ENCODE measurements at regions not wholly inside any gene's neighbourhood (a gene's known extent, or its start where the extent isn't known, plus 50 kb on each side); places are given as distances from the start of the nearest gene placed in this dataset.

GRCh38 chr4:158459085-158459820 is 62.4 kb upstream of the RXFP1 start:
- DNase-seq (ENCODE audit: low read depth, low spot score) (no peak), ATAC-seq (no peak)
- intact Hi-C loops (cut with micrococcal nuclease; ENCODE audit: unreplicated experiment) = no loop called here
- BruUV-seq (replicated peaks) = no TSS peak
- Histone ChIP-seq H3K9me3 (ENCODE audit: control insufficient read depth, insufficient read depth, low read depth, low read length) (no peaks in the 10 kb centered on the region), H3K27ac (ENCODE audit: low read length) (no peak overlapping the region), H3K4me1 (ENCODE audit: control insufficient read depth, insufficient read depth, low read length) (no peaks in the 10 kb centered on the region), H3K4me3 (ENCODE audit: low read depth in 2 of 2, low read length in 2 of 2) (no peak overlapping the region), H3K27me3 (ENCODE audit: control insufficient read depth, insufficient read depth, low read length) (no peaks in the 10 kb centered on the region), H3K36me3 (ENCODE audit: control insufficient read depth, insufficient read depth, low read length) (no peaks in the 10 kb centered on the region)
- ChIA-PET CTCF (no interaction called here), POLR2A (no interaction called here)
- in situ Hi-C loops (cut with HindIII; ENCODE audit: low pct_unique_long_range_greater_than_20kb, low sequenced_read_pairs) = no loop called here
- TF ChIP-seq CTCF (IDR thresholded peaks at IDR 0.05) (no peak), POLR2AphosphoS5 (IDR thresholded peaks at IDR 0.05; ENCODE audit: low read depth, low read length) (no peak), TCF7L2 (IDR thresholded peaks at IDR 0.05; ENCODE audit: low read depth, low read length) (no peak), REST (IDR thresholded peaks at IDR 0.05; ENCODE audit: insufficient read depth in 1 of 2, low read depth in 2 of 2, low read length in 1 of 2) (no peak), SIN3A (IDR thresholded peaks at IDR 0.05; ENCODE audit: borderline replicate concordance, insufficient read depth, low read depth, low read length) (no peak)

- TF ChIP-seq REST (IDR thresholded peaks at IDR 0.05; ENCODE audit: insufficient read depth in 1 of 2, low read depth in 2 of 2, low read length in 1 of 2) (no peak), TCF7L2 (IDR thresholded peaks at IDR 0.05; ENCODE audit: low read depth, low read length) (no peak), SIN3A (IDR thresholded peaks at IDR 0.05; ENCODE audit: borderline replicate concordance, insufficient read depth, low read depth, low read length) (no peak), POLR2AphosphoS5 (IDR thresholded peaks at IDR 0.05; ENCODE audit: low read depth, low read length) (no peak), CTCF (IDR thresholded peaks at IDR 0.05) (no peak)
- in situ Hi-C loops (cut with HindIII; ENCODE audit: low pct_unique_long_range_greater_than_20kb, low sequenced_read_pairs) = no loop called here
These were observed 60.3 kb upstream of the RXFP1 start for GRCh38 chr4:158461336-158461735.

More at GRCh38 chr4:158461336-158461735, 60.3 kb upstream of the RXFP1 start:
- no peaks in the 10 kb centered on the region for H3K27me3 ChIP-seq (ENCODE audit: control insufficient read depth, insufficient read depth, low read length)
- H3K4me1 ChIP-seq (ENCODE audit: control insufficient read depth, insufficient read depth, low read length) = no peaks in the 10 kb centered on the region
- ChIA-PET POLR2A (no interaction called here), CTCF (no interaction called here)
- H3K36me3 ChIP-seq (ENCODE audit: control insufficient read depth, insufficient read depth, low read length) = no peaks in the 10 kb centered on the region
- H3K4me3 ChIP-seq (ENCODE audit: low read depth in 2 of 2, low read length in 2 of 2) = no peak overlapping the region
- intact Hi-C loops (cut with micrococcal nuclease; ENCODE audit: unreplicated experiment) = no loop called here
- ATAC-seq (no peak), DNase-seq (ENCODE audit: low read depth, low spot score) (no peak)
- H3K27ac ChIP-seq (ENCODE audit: low read length) = no peak overlapping the region
- H3K9me3 ChIP-seq (ENCODE audit: control insufficient read depth, insufficient read depth, low read depth, low read length) = no peaks in the 10 kb centered on the region
- BruUV-seq (replicated peaks) = no TSS peak

Data from Panc1 (cell line).